GM12874 (cell line): ENCODE measurements at regions not wholly inside any gene's neighbourhood (a gene's known extent, or its start where the extent isn't known, plus 50 kb on each side); places are given as distances from the start of the nearest gene placed in this dataset.

Experiments
- CTCF ChIP-seq: IDR thresholded peaks from 2 replicates; pipeline ENCODE4 v1.5.1; 2011; ENCODE audit warnings: low read depth, mild to moderate bottlenecking, control low read depth, low read length, moderate library complexity; ENCODE audit not compliant: insufficient read depth

- 0 out of 2 replicates have a peak, but pooled peaks have one; percentile 4 for TF ChIP-seq CTCF
Measured at GRCh38 chr2:48912110-48912509, 156.6 kb upstream of the LHCGR start.

- TF ChIP-seq CTCF, result no peak
Measured at GRCh38 chr2:48910961-48911360, 155.4 kb upstream of the LHCGR start.

GRCh38 chr2:48906633-48907032, 151.1 kb upstream of the LHCGR start:
- TF ChIP-seq CTCF, result no peak

GRCh38 chr2:48905696-48906095, 150.2 kb upstream of the LHCGR start:
- no peak for TF ChIP-seq CTCF

GRCh38 chr2:48902521-48902920, 147.0 kb upstream of the LHCGR start:
- no peak for TF ChIP-seq CTCF

- no peak for TF ChIP-seq CTCF
Measured at GRCh38 chr2:48901416-48901815, 145.9 kb upstream of the LHCGR start.

- TF ChIP-seq CTCF, result no peak
Measured at GRCh38 chr2:48901015-48901343, 145.5 kb upstream of the LHCGR start.
